ENCODE measurements at regions not wholly inside any gene's neighbourhood (a gene's known extent, or its start where the extent isn't known, plus 50 kb on each side); places are given as distances from the start of the nearest gene placed in this dataset.

GRCh38 chr3:81041331-81041730 lies 720.1 kb downstream of the GBE1 start:
- no peak for DNase-seq

- DNase-seq, result no peak
These were observed 721.3 kb downstream of the GBE1 start for GRCh38 chr3:81040107-81040506.

GRCh38 chr3:81033684-81034083 lies 727.8 kb downstream of the GBE1 start:
- no peak for DNase-seq

- no peak for DNase-seq
These were observed 728.3 kb downstream of the GBE1 start for GRCh38 chr3:81033185-81033584.

DNA sequence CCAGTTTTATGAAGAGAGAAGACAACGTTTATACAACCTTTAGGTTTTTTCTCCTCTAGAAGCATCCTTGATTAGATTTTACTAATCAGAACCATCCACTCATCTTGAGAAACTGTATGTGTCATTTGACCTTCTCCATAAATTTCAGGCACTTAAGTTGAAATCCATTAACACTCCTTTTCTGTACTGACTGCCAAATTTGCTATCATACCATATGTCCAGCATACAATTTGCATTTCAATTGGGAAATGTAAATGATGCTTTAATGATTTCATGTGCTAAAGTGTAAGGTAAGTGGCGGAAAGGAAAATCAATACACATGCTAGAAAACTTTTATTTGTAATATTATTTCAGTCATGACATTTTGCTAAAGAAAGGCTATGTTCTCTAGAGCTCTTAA lies 731.6 kb downstream of the GBE1 start:
- DNase-seq, result no peak

DNA sequence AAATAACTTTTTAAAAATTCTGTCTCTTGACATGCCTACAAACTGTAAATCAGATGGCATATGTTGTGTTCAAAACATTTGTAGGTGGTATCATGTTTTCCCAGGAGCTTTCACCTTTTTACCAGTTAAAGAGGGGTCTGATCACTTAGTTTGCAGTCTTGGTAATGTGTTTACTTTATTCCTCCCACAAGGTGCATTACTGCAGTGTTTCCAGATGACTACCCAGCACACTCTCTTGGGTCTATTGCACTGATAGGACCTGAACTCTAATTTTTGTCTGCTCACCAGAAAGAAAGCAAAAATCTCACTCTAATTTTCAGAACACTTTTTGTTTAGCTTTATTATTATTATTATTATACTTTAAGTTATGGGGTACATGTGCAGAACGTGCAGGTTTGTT lies 734.1 kb downstream of the GBE1 start:
- no peak for DNase-seq

GRCh38 chr3:81024560-81024959 lies 736.9 kb downstream of the GBE1 start:
- DNase-seq, result no peak

DNA sequence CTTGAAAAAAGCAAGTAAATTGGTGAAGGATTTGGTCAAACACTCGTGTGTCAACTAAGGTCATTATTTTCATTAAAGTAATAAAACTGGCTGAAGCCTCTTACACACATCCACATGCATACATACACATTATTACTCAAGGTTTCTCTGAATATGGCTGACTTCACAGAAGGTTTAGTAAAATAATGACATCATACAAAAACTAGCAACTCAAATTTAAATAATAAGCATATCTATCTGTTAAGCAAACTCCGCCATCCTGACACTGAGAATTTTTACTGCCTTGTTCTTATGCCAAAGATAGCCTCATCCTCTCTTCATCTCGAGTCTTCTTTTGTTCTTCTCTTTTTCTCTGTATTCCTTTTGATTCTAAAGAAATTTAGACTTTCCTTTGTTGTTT lies 739.1 kb downstream of the GBE1 start:
- no peak for DNase-seq

- no peak for DNase-seq
These were observed 748.1 kb downstream of the GBE1 start for GRCh38 chr3:81013360-81013759.

- DNase-seq, result no peak
These were observed 755.5 kb downstream of the GBE1 start for GRCh38 chr3:81005992-81006391.

- DNase-seq, result no peak
These were observed 757.6 kb downstream of the GBE1 start for GRCh38 chr3:81003817-81004216.

- DNase-seq, result no peak
These were observed 758.3 kb downstream of the GBE1 start for GRCh38 chr3:81003008-81003645.

GRCh38 chr3:80999481-80999880 lies 762.0 kb downstream of the GBE1 start:
- no peak for DNase-seq

DNA sequence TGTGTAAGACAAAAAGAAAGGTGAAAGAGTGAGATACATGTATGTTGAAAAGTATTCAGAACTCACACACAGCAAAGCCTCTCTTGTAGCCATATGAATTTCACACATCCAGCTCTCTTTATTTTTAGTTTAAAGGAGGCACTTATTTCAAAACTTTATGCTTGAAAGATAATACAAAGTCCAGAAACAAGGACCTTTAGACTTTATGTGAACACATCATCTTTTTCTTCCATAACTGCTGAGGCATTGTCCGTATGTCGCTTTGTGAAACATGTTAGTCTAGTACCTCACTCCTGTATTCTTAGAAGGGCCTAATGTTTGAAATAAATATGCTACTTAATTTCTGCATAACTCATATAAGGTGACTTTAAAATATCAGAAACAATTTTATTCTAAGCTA lies 763.4 kb downstream of the GBE1 start:
- no peak for DNase-seq

DNA sequence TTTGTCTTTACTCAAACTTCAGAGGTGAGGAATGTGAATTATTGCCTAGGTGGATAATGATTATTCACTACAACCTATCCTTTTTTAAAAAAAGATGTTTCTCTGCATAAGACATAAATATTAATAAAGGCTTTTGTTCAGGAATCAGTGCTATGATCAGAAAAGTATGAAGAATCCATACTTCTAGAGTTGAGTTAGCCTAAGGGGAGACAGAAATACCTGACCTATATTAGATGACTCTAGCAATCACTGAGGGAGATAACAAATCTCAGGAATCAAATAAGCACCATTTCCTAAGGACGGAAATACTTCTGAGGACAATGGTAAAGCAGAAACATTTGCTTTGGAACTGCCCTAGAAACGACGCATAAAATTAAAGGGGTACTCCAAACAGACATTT lies 763.8 kb downstream of the GBE1 start:
- DNase-seq, result no peak

GRCh38 chr3:80994767-80995166 lies 766.7 kb downstream of the GBE1 start:
- DNase-seq, result no peak

DNA sequence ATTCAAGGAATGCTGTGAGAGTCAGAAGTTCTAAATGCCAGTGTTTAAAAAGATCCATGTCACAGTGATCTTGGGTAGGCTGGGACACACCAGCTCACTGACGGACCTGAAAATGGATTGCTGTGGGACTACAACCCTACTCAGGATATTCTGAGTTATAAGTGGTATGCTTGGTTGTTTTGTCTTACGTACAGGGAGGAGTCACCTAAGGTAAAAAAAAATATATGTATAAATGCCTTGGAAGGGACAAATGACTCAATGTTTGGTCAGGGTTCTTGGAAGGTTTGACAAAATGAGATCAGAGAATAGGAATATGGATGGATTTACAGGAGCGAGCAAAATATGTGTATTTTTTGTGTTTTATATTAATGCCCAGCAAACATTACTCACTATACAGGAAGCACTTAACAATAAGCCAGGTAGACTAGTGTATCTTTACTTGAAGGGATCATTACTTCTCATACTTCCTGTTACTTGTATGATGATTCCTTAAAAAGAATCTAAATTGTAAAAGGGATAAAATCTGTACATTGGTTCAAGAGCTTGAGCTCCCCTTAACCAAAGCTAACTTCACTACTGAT lies 767.3 kb downstream of the GBE1 start:
- no peak for DNase-seq

DNA sequence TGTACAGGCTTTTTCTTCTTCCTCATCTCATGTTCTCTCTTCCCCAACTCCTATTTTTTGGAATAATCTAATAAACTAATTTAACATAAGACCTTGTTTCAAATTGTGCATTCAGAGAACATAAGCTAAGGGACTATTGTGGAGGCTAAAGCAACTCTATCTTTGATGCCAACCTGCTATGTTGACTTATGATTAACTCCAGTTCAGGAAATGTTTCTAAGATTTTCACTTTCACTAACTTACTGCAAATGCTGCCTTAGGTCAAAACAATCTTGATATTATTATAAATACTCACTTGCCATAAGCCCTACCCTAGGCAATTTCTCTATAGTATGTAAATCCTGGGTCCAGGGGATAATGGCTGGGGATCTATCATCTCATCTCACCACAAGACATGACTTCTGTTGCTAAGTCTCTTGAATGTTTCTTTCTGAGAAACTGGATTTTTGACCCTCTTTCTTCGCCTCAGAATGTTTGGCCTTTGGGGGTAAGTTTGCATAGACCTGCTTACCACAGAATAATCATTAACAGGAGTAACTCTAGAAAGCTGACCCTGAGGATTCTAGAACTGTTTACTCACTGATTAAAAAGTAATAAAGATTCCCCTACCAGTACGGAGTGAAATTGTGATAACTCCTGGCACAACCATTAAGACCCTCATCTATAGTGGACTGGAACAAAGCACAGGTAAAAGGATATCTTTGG lies 768.1 kb downstream of the GBE1 start:
- no peak for DNase-seq

GRCh38 chr3:80983753-80984152 lies 777.7 kb downstream of the GBE1 start:
- DNase-seq, result no peak

- no peak for DNase-seq
These were observed 783.1 kb downstream of the GBE1 start for GRCh38 chr3:80978216-80978969.

GRCh38 chr3:80970292-80970691 lies 791.2 kb downstream of the GBE1 start:
- no peak for DNase-seq

- no peak for DNase-seq
These were observed 831.9 kb downstream of the GBE1 start for GRCh38 chr3:80929576-80929975.

DNA sequence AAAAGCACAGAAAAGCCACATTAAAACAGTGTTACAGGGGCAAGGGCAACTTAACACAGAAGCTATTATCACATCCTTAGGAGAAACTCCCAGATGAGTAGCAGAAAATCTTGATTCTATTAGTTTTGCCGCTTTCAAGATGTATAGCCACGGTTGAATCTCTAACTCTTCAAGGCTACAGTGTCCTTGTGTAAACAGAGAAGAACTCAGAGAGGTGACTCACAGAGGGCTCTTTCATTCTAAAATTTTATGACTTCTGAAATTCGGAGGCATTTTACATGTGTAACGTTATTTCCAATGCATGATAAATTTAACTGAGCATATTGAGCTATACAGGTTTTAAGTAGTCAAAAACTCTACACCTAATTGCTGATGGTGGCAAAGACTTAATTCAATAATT lies 846.6 kb downstream of the GBE1 start:
- DNase-seq, result no peak

DNA sequence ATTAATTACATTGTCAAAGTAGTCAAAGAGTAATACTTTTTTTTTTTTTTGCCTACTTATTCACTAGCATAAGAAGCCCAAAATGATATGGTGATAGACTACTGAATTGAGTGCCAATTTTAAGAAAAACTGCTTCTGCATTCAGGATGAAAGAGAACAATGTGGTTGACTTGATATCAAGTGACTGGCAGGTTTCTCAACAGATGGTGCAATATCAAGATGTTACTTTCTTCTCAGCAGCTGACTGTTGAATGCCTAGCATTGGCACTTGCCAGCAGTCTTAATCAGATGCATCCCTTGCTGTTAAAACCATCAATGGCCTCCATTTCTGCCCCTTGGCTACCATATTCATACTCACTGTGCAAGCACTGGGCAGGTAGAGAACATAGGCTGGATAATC lies 863.2 kb downstream of the GBE1 start:
- peak; percentile 1 for DNase-seq
